OCI-LY3 (cell line): ENCODE measurements at regions not wholly inside any gene's neighbourhood (a gene's known extent, or its start where the extent isn't known, plus 50 kb on each side); places are given as distances from the start of the nearest gene placed in this dataset.

Experiments
- CTCF ChIP-seq: fragments of 200-600, 300-600 bp; sonication (generic); IDR thresholded peaks from 2 replicates; pipeline ENCODE4 v1.5.1; 2014; ENCODE audit warnings: antibody characterized with exemption, low read length, low read depth
- EZH2phosphoT487 ChIP-seq: fragments of 200-600 bp; shearing (Covaris generic); IDR thresholded peaks from 2 replicates; pipeline ENCODE4 v1.6.1; 2018; ENCODE audit warnings: antibody characterized with exemption, mixed run types, low read depth

GRCh38 chrX:40329616-40330015 is 231.9 kb upstream of the BCOR start:
- TF ChIP-seq CTCF (no peak), EZH2phosphoT487 (no peak)
